Coronary artery (tissue), 2 donors: ENCODE measurements at regions not wholly inside any gene's neighbourhood (a gene's known extent, or its start where the extent isn't known, plus 50 kb on each side); places are given as distances from the start of the nearest gene placed in this dataset.
A peak's percentile ranks its signal among the peaks of the same experiment; 100 is the strongest.
"Not testable (repeated sequence)": the region's sequence is repeated elsewhere in the genome, so short reads cannot be mapped to it uniquely, and the experiment has no call there.

Experiments used
- DNase-seq: peaks from one replicate; pipeline ENCODE4 v3.0.0-alpha.2; 2017; ENCODE audit warnings: low spot score
- H3K27ac ChIP-seq, 2 donors: fragments of 200-600 bp; sonication (generic); one replicate each; pipeline ENCODE4 v1.5.1; 2016 to 2019
- H3K4me3 ChIP-seq: fragments of 200-600 bp; sonication (generic); 2 replicates; pipeline ENCODE4 v1.5.1; 2016; ENCODE audit warnings: mild to moderate bottlenecking, moderate library complexity
- CTCF ChIP-seq: fragments of 200-600 bp; sonication (generic); IDR thresholded peaks from one replicate; pipeline ENCODE4 v1.5.1; 2019; ENCODE audit warnings: antibody characterized with exemption

- H3K4me3 ChIP-seq, DNase-seq, H3K27ac ChIP-seq: not testable (repeated sequence)
- peak; percentile 17 for TF ChIP-seq CTCF
Measured at GRCh38 chr2:90237923-90238361, 1546.5 kb downstream of the RPIA start.

GRCh38 chr2:90238505-90239230, 1547.2 kb downstream of the RPIA start:
- DNase-seq, H3K4me3 ChIP-seq, H3K27ac ChIP-seq: not testable (repeated sequence)

GRCh38 chr2:90239769-90240168, 1548.3 kb downstream of the RPIA start:
- not testable (repeated sequence) for DNase-seq, H3K27ac ChIP-seq, H3K4me3 ChIP-seq

- H3K27ac ChIP-seq, H3K4me3 ChIP-seq, DNase-seq: not testable (repeated sequence)
Measured at GRCh38 chr2:90244902-90245765, 1553.7 kb downstream of the RPIA start.

- H3K4me3 ChIP-seq, H3K27ac ChIP-seq, DNase-seq: not testable (repeated sequence)
Measured at GRCh38 chr2:90248400-90248799, 1556.9 kb downstream of the RPIA start.

GRCh38 chr2:90250350-90250749, 1558.9 kb downstream of the RPIA start:
- H3K4me3 ChIP-seq, H3K27ac ChIP-seq, DNase-seq: not testable (repeated sequence)

- not testable (repeated sequence) for DNase-seq, H3K27ac ChIP-seq, H3K4me3 ChIP-seq
Measured at GRCh38 chr2:90251576-90251975, 1560.1 kb downstream of the RPIA start.

GRCh38 chr2:90253306-90253705, 1561.8 kb downstream of the RPIA start:
- not testable (repeated sequence) for H3K4me3 ChIP-seq, DNase-seq, H3K27ac ChIP-seq

- DNase-seq, H3K4me3 ChIP-seq: not testable (repeated sequence)
Measured at GRCh38 chr2:90266888-90267287, 1575.4 kb downstream of the RPIA start.

GRCh38 chr2:90287751-90288150, 1596.3 kb downstream of the RPIA start:
- DNase-seq, H3K4me3 ChIP-seq, H3K27ac ChIP-seq: not testable (repeated sequence)

More at GRCh38 chr2:90266888-90267287, 1575.4 kb downstream of the RPIA start:
- not testable (repeated sequence) for H3K27ac ChIP-seq

GRCh38 chr2:90288396-90288795, 1596.9 kb downstream of the RPIA start:
- H3K4me3 ChIP-seq, H3K27ac ChIP-seq: not testable (repeated sequence)
- peak; percentile 62 for DNase-seq

- H3K27ac ChIP-seq, H3K4me3 ChIP-seq: not testable (repeated sequence)
- DNase-seq: peak; percentile 57
Measured at GRCh38 chr2:90289291-90289980, 1598.0 kb downstream of the RPIA start.

- not testable (repeated sequence) for H3K27ac ChIP-seq, H3K4me3 ChIP-seq
- peak; percentile 29 for DNase-seq
Measured at GRCh38 chr2:90290701-90291100, 1599.2 kb downstream of the RPIA start.

- not testable (repeated sequence) for H3K4me3 ChIP-seq, H3K27ac ChIP-seq
- DNase-seq: peak; percentile 89
Measured at GRCh38 chr2:90291168-90291883, 1599.9 kb downstream of the RPIA start.

GRCh38 chr2:90291934-90292333, 1600.5 kb downstream of the RPIA start:
- not testable (repeated sequence) for H3K4me3 ChIP-seq, H3K27ac ChIP-seq
- peak; percentile 70 for DNase-seq

- peak; percentile 70 for DNase-seq
- H3K4me3 ChIP-seq, H3K27ac ChIP-seq: not testable (repeated sequence)
Measured at GRCh38 chr2:90292451-90292850, 1601.0 kb downstream of the RPIA start.

- H3K27ac ChIP-seq, DNase-seq, H3K4me3 ChIP-seq: not testable (repeated sequence)
Measured at GRCh38 chr2:90293224-90293623, 1601.8 kb downstream of the RPIA start.
